ENCODE measurements at regions not wholly inside any gene's neighbourhood (a gene's known extent, or its start where the extent isn't known, plus 50 kb on each side); places are given as distances from the start of the nearest gene placed in this dataset.

DNA sequence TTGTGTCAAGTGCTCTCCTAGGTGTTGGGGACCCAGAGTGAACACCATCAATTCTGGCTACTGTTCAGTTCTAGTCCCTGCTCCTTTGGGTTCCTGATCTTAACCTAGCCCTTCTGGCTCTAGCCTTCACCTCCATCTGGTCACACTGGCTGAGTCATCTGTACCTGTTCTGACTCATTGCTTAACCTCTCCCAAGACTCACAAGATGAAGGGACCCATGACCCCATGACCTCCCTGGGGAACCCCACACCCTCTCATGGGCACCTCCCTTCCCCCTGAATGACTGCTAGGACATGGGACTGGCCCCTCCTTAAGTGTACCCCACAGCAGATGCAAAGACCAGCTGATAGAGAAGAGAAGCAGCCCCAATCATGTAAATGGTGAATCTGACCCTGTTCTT is 345.8 kb upstream of the CDH5 start:
- TF ChIP-seq EP300 (IDR thresholded peaks at IDR 0.05) (no peak), POLR2AphosphoS5 (IDR thresholded peaks at IDR 0.05) (no peak)
- TF ChIP-seq, protein P1, sequence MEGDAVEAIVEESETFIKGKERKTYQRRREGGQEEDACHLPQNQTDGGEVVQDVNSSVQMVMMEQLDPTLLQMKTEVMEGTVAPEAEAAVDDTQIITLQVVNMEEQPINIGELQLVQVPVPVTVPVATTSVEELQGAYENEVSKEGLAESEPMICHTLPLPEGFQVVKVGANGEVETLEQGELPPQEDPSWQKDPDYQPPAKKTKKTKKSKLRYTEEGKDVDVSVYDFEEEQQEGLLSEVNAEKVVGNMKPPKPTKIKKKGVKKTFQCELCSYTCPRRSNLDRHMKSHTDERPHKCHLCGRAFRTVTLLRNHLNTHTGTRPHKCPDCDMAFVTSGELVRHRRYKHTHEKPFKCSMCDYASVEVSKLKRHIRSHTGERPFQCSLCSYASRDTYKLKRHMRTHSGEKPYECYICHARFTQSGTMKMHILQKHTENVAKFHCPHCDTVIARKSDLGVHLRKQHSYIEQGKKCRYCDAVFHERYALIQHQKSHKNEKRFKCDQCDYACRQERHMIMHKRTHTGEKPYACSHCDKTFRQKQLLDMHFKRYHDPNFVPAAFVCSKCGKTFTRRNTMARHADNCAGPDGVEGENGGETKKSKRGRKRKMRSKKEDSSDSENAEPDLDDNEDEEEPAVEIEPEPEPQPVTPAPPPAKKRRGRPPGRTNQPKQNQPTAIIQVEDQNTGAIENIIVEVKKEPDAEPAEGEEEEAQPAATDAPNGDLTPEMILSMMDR (IDR thresholded peaks at IDR 0.05): no peak
